Liver (tissue), 8 donors: ENCODE measurements at regions not wholly inside any gene's neighbourhood (a gene's known extent, or its start where the extent isn't known, plus 50 kb on each side); places are given as distances from the start of the nearest gene placed in this dataset.

Experiments
- DNase-seq: peaks from one replicate; pipeline ENCODE4 v3.0.0-alpha.2; 2017; ENCODE audit warnings: low spot score
- H3K27ac ChIP-seq, 2 donors: one replicate each; pipeline ENCODE4 v1.7.0; 2013; ENCODE audit warnings: inconsistent platforms in 2 of 2, low read length in 2 of 2, control low read depth in 1 of 2, low read depth in 1 of 2, mild to moderate bottlenecking in 1 of 2
- H3K27me3 ChIP-seq, 4 donors: one replicate each; pipeline versions ENCODE4 v1.6.1 to v1.7.0; 2013; ENCODE audit warnings: low read length in 3 of 4, inconsistent platforms in 1 of 4, mild to moderate bottlenecking in 1 of 4, moderate library complexity in 1 of 4; ENCODE audit not compliant: control insufficient read depth in 4 of 4, insufficient read depth in 4 of 4
- H3K36me3 ChIP-seq, 4 donors: one replicate each; pipeline versions ENCODE4 v1.6.1 to v1.7.0; 2013; ENCODE audit warnings: low read length in 3 of 4, mild to moderate bottlenecking in 3 of 4, low read depth in 1 of 4, moderate library complexity in 1 of 4; ENCODE audit not compliant: control insufficient read depth in 4 of 4, insufficient read depth in 3 of 4
- H3K4me1 ChIP-seq, 4 donors: one replicate each; pipeline versions ENCODE4 v1.6.1 to v1.7.0; 2013; ENCODE audit warnings: low read length in 3 of 4, mild to moderate bottlenecking in 3 of 4, moderate library complexity in 1 of 4; ENCODE audit not compliant: control insufficient read depth in 4 of 4, insufficient read depth in 4 of 4
- H3K4me3 ChIP-seq, 3 donors: one replicate each; pipeline versions ENCODE4 v1.6.1 to v1.7.0; 2013; ENCODE audit warnings: low read length in 3 of 3, control low read depth in 1 of 3, low read depth in 1 of 3, mild to moderate bottlenecking in 1 of 3
- H3K9ac ChIP-seq, 2 donors: one replicate each; pipeline ENCODE4 v1.7.0; 2013; ENCODE audit warnings: low read length in 2 of 2, mild to moderate bottlenecking in 2 of 2, moderate library complexity in 2 of 2, control low read depth in 1 of 2, low read depth in 1 of 2
- H3K9me3 ChIP-seq, 4 donors: one replicate each; pipeline versions ENCODE4 v1.6.1 to v1.7.0; 2013; ENCODE audit warnings: low read length in 3 of 4; ENCODE audit not compliant: control insufficient read depth in 4 of 4
- EGR1 ChIP-seq, 2 donors: IDR thresholded peaks; 2 replicates each; pipeline ENCODE4 v1.6.1; 2016 to 2018; ENCODE audit warnings: antibody characterized with exemption in 2 of 2, low read depth in 2 of 2
- FOXA1 ChIP-seq: IDR thresholded peaks from 2 replicates; pipeline ENCODE4 v1.6.1; 2016; ENCODE audit warnings: antibody characterized with exemption
- FOXA2 ChIP-seq: IDR thresholded peaks from 2 replicates; pipeline ENCODE4 v1.6.1; 2016; ENCODE audit warnings: antibody characterized with exemption
- GABPA ChIP-seq, 2 donors: IDR thresholded peaks in 1 of 2; conservative IDR thresholded peaks in 1 of 2; 2 replicates each; pipeline ENCODE4 v1.6.1; 2016; ENCODE audit warnings: antibody characterized with exemption in 2 of 2, mild to moderate bottlenecking in 1 of 2, moderate library complexity in 1 of 2
- HNF4A ChIP-seq, 2 donors: conservative IDR thresholded peaks; 2 replicates each; pipeline ENCODE4 v1.6.1; 2016; ENCODE audit warnings: antibody characterized with exemption in 2 of 2, mild to moderate bottlenecking in 2 of 2
- HNF4G ChIP-seq: IDR thresholded peaks from 2 replicates; pipeline ENCODE4 v1.6.1; 2016; ENCODE audit warnings: antibody characterized with exemption
- JUND ChIP-seq, 2 donors: IDR thresholded peaks; 2 replicates each; pipeline ENCODE4 v1.6.1; 2016; ENCODE audit warnings: antibody characterized with exemption in 2 of 2
- MAX ChIP-seq: IDR thresholded peaks from 2 replicates; pipeline ENCODE4 v1.6.1; 2016; ENCODE audit warnings: antibody characterized with exemption
- NR2F2 ChIP-seq: IDR thresholded peaks from 2 replicates; pipeline ENCODE4 v1.6.1; 2016; ENCODE audit warnings: antibody characterized with exemption
- RAD21 ChIP-seq, 2 donors: IDR thresholded peaks; 2 replicates each; pipeline ENCODE4 v1.6.1; 2016; ENCODE audit warnings: antibody characterized with exemption in 2 of 2, mild to moderate bottlenecking in 2 of 2
- REST ChIP-seq: IDR thresholded peaks from 2 replicates; pipeline ENCODE4 v1.6.1; 2016; ENCODE audit warnings: antibody characterized with exemption, mild to moderate bottlenecking
- RXRA ChIP-seq, 2 donors: IDR thresholded peaks; 2 replicates each; pipeline ENCODE4 v1.6.1; 2017 to 2018; ENCODE audit warnings: antibody characterized with exemption in 2 of 2, mild to moderate bottlenecking in 1 of 2
- SP1 ChIP-seq: IDR thresholded peaks from 2 replicates; pipeline ENCODE4 v1.6.1; 2018; ENCODE audit warnings: antibody characterized with exemption, mild to moderate bottlenecking
- TAF1 ChIP-seq: conservative IDR thresholded peaks from 2 replicates; pipeline ENCODE4 v1.6.1; 2016; ENCODE audit warnings: antibody characterized with exemption, mild to moderate bottlenecking
- YY1 ChIP-seq: IDR thresholded peaks from 2 replicates; pipeline ENCODE4 v1.6.1; 2016; ENCODE audit warnings: antibody characterized with exemption, mild to moderate bottlenecking
- ZBTB33 ChIP-seq: IDR thresholded peaks from 2 replicates; pipeline ENCODE4 v1.6.1; 2016; ENCODE audit warnings: antibody characterized with exemption
- WGBS: extraction: QIAGEN DNeasy Blood & Tissue Kit; methylation state at CpG from one replicate; pipeline ENCODE4 v1.1.7; 2013; 5-methylcytosine and 5-hydroxymethylcytosine counted together
- TF ChIP-seq, protein P1 (sequence below): fragments of 150-350 bp; IDR thresholded peaks from 2 replicates; pipeline ENCODE4 v1.5.1; 2017; ENCODE audit warnings: improper control_type of control experiment, low read depth, low read length; ENCODE audit not compliant: missing input control
- TF ChIP-seq, protein P2 (sequence below): IDR thresholded peaks from 2 replicates; pipeline ENCODE4 v1.6.1; 2016; ENCODE audit warnings: antibody characterized with exemption
- donor health status: healthy.
- donor health status: healthy.
- donor health status: healthy.
- donor health status: healthy.
- donor health status: healthy.

- WGBS: 88% methylated on average over 2 of the region's 2 CpGs
- DNase-seq: no peak
- Histone ChIP-seq H3K9ac (no peak overlapping the region), H3K27ac (no peak overlapping the region), H3K4me1 (no peaks in the 10 kb centered on the region), H3K36me3 (peaks cover 0 to 2% (median 0%) of the 10 kb centered on the region in 4 donors), H3K9me3 (peaks cover 0 to 4% (median 3%) of the 10 kb centered on the region in 4 donors), H3K4me3 (no peak overlapping the region), H3K27me3 (no peaks in the 10 kb centered on the region)
- no peak for TF ChIP-seq YY1
- TF ChIP-seq HNF4A (conservative IDR thresholded peaks at IDR 0.05): no peak
- no peak for TF ChIP-seq JUND (IDR thresholded peaks at IDR 0.05)
- TF ChIP-seq ZBTB33: no peak
- no peak for TF ChIP-seq FOXA1
- TF ChIP-seq SP1: no peak
- TF ChIP-seq, protein P1, sequence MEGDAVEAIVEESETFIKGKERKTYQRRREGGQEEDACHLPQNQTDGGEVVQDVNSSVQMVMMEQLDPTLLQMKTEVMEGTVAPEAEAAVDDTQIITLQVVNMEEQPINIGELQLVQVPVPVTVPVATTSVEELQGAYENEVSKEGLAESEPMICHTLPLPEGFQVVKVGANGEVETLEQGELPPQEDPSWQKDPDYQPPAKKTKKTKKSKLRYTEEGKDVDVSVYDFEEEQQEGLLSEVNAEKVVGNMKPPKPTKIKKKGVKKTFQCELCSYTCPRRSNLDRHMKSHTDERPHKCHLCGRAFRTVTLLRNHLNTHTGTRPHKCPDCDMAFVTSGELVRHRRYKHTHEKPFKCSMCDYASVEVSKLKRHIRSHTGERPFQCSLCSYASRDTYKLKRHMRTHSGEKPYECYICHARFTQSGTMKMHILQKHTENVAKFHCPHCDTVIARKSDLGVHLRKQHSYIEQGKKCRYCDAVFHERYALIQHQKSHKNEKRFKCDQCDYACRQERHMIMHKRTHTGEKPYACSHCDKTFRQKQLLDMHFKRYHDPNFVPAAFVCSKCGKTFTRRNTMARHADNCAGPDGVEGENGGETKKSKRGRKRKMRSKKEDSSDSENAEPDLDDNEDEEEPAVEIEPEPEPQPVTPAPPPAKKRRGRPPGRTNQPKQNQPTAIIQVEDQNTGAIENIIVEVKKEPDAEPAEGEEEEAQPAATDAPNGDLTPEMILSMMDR: no peak
- TF ChIP-seq EGR1 (IDR thresholded peaks at IDR 0.05; ENCODE audit: low read depth in 2 of 2): no peak
- TF ChIP-seq, protein P2, sequence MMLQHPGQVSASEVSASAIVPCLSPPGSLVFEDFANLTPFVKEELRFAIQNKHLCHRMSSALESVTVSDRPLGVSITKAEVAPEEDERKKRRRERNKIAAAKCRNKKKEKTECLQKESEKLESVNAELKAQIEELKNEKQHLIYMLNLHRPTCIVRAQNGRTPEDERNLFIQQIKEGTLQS: no peak
- TF ChIP-seq HNF4G: no peak
- no peak for TF ChIP-seq TAF1
- TF ChIP-seq GABPA (IDR thresholded peaks at IDR 0.05 in 1 of 2, conservative IDR thresholded peaks at IDR 0.05 in 1 of 2): no peak
- TF ChIP-seq FOXA2: no peak
- TF ChIP-seq MAX: no peak
- no peak for TF ChIP-seq NR2F2
Measured at GRCh38 chr15:39321977-39322376, 258.9 kb upstream of the THBS1 start.

DNA sequence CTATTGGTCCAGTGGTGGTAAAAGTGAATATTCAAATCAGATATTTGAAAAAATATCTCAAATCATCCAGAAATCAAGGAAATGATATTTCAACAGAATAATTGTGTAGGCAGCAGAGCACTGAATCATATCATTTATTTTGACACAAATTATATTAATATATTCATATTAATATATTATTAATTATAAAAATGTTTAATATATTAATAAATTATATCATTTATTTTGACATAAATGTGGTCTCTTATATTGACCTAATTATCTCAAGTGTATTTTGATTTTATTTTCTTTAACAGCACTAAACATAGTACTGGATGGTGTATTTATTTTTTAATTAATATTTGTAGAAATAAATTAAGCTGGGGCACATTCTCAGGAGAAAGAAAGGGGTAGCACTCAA is 257.7 kb upstream of the THBS1 start:
- Histone ChIP-seq H3K9ac (no peak overlapping the region), H3K4me1 (no peaks in the 10 kb centered on the region), H3K27ac (no peak overlapping the region), H3K4me3 (no peak overlapping the region), H3K27me3 (no peaks in the 10 kb centered on the region), H3K9me3 (peaks cover 0 to 4% (median 3%) of the 10 kb centered on the region in 4 donors), H3K36me3 (peaks cover 0 to 2% (median 0%) of the 10 kb centered on the region in 4 donors)
- TF ChIP-seq FOXA1: no peak
- TF ChIP-seq NR2F2: no peak
- TF ChIP-seq TAF1: no peak
- TF ChIP-seq, protein P1: no peak
- no peak for TF ChIP-seq RXRA (IDR thresholded peaks at IDR 0.05)
- TF ChIP-seq, protein P2: no peak
- TF ChIP-seq FOXA2: no peak
- TF ChIP-seq HNF4G: no peak
- no peak for TF ChIP-seq REST
- no peak for TF ChIP-seq RAD21 (IDR thresholded peaks at IDR 0.05)
- no peak for TF ChIP-seq ZBTB33
- no peak for DNase-seq
